GM18861 (cell line): ENCODE measurements at regions not wholly inside any gene's neighbourhood (a gene's known extent, or its start where the extent isn't known, plus 50 kb on each side); places are given as distances from the start of the nearest gene placed in this dataset.

ENCODE experiments used
- ATAC-seq: cut with Tn5 transposase; IDR thresholded peaks from one replicate; pipeline ENCODE4 v1.9.1; 2021; ENCODE audit not compliant: unreplicated experiment

GRCh38 chr2:144248350-144249034 lies 271.4 kb downstream of the ZEB2 start:
- ATAC-seq: peak; percentile 32

- no peak for ATAC-seq
Measured at GRCh38 chr2:144244938-144245337, 275.0 kb downstream of the ZEB2 start.

- no peak for ATAC-seq
Measured at GRCh38 chr2:144242311-144242710, 277.6 kb downstream of the ZEB2 start.

GRCh38 chr2:144241801-144242200 lies 278.1 kb downstream of the ZEB2 start:
- no peak for ATAC-seq

- ATAC-seq: peak; percentile 81
Measured at GRCh38 chr2:144240656-144241339, 279.1 kb downstream of the ZEB2 start.

GRCh38 chr2:144239726-144240125 lies 280.2 kb downstream of the ZEB2 start:
- no peak for ATAC-seq

GRCh38 chr2:144239306-144239705 lies 280.6 kb downstream of the ZEB2 start:
- ATAC-seq: no peak

GRCh38 chr2:144237830-144238627 lies 281.9 kb downstream of the ZEB2 start:
- ATAC-seq: no peak

- ATAC-seq: no peak
Measured at GRCh38 chr2:144237108-144237507, 282.8 kb downstream of the ZEB2 start.

GRCh38 chr2:144235050-144235449 lies 284.9 kb downstream of the ZEB2 start:
- ATAC-seq: no peak

GRCh38 chr2:144234542-144234871 lies 285.4 kb downstream of the ZEB2 start:
- ATAC-seq: no peak

GRCh38 chr2:144233733-144234541 lies 286.0 kb downstream of the ZEB2 start:
- ATAC-seq: no peak

GRCh38 chr2:144233317-144233716 lies 286.6 kb downstream of the ZEB2 start:
- no peak for ATAC-seq

GRCh38 chr2:144230448-144231085 lies 289.4 kb downstream of the ZEB2 start:
- ATAC-seq: no peak

GRCh38 chr2:144230033-144230432 lies 289.9 kb downstream of the ZEB2 start:
- ATAC-seq: no peak

GRCh38 chr2:144229296-144229695 lies 290.6 kb downstream of the ZEB2 start:
- no peak for ATAC-seq

GRCh38 chr2:144227427-144228105 lies 292.4 kb downstream of the ZEB2 start:
- no peak for ATAC-seq

- ATAC-seq: no peak
Measured at GRCh38 chr2:144225076-144225475, 294.8 kb downstream of the ZEB2 start.

GRCh38 chr2:144224472-144224871 lies 295.4 kb downstream of the ZEB2 start:
- ATAC-seq: no peak

- no peak for ATAC-seq
Measured at GRCh38 chr2:144219979-144220378, 299.9 kb downstream of the ZEB2 start.
